ENCODE measurements at regions not wholly inside any gene's neighbourhood (a gene's known extent, or its start where the extent isn't known, plus 50 kb on each side); places are given as distances from the start of the nearest gene placed in this dataset.

DNA sequence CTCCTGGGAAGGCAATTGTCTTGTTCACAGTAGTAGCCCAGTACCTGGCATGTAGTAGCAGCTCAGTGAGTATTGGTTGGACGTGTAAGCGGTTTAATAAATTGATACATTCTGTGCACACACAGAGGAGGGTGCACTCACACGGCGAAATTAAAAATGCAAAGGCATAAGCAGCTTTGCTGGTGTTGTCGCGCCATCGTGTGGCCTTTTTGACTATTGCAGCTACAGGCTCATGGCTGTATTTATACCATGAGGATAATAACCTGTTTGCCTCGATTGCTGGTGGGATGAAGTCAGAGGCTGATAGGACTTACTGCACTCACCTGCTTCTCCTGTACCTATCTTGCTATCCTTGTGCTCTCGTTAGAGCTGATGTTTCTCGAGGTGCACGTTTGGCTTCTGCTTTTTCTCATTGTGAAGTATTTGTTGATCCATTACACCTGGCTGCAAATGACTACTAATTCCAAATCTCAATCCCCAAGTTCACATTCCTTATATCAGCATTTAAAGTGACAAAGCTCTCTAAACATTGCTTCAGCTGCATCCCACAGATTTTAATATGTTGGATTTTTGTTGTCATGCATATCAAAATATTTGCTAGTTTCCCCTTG is 61.5 kb downstream of the TBXT start:
- peak; percentile 84 for DNase-seq

DNA sequence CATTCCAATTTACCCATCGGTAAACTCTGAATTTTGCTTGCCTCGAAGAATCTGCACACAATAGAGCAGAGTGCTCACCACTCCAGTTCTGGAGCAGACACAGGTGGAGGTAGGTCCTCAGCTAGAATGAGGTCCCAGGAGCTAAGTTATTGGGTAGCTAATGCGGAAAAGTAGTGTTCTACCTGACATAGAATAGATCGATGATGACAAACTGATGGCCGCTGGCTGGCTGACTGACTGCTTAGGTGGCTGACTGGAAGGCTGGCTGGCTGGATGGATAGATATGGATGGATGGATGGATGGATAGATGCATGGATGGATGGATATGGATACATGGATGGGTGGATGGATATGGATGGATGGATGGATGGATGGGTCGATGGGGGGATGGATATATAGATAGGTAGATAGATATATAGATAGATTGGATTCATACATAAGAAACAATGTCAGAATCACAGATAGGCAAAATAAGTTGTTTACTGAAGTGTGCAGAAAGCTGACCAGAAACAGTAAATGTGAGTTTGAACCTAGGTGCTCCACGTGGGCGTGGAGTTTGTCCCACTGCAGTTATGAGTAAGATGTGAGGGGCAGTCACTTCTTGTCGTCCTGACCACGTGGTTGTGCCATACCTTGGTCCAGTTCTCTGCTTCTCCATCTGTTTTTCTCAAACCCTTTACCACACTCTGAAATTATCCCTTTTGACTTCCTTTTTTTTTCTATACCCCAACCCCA is 62.1 kb downstream of the TBXT start:
- no peak for DNase-seq

DNA sequence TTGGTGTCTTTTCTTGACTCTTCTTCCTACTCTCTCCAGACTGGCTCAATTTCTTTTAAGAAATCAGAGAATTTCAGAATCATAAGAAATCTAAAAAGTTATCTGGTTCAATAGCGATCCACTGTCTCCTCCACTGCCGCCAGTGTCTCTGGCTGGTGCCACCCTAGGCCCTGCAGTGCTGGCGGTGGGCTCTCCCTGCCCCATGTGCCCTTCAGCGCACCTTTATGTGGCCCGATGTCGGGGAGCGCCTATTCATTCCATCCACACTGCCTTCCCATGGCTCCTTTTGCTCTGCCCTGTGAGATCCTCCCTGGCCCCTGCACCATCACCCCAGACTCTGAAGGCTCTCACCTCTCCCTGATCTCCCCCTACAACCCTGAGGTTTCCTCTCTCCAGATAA is 62.8 kb downstream of the TBXT start:
- no peak for DNase-seq

DNA sequence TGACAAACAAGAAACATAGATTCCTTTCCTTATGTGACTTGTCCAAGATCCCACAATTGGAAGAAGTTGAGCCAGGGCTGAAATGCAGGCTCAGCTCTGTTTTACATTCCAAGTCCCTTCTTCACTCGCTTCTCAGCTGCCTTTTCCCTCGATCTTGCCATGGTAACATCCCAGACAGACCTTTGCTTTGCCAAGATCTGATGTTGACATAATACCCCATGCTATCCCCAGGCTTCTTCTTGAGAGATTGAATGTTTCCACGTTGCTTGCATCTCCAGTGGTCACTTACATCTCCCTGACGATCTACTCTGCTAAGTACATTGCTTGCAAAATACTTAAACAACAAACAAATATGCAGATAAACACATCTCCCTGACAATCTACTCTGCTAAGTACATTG is 63.5 kb downstream of the TBXT start:
- no peak for DNase-seq

DNA sequence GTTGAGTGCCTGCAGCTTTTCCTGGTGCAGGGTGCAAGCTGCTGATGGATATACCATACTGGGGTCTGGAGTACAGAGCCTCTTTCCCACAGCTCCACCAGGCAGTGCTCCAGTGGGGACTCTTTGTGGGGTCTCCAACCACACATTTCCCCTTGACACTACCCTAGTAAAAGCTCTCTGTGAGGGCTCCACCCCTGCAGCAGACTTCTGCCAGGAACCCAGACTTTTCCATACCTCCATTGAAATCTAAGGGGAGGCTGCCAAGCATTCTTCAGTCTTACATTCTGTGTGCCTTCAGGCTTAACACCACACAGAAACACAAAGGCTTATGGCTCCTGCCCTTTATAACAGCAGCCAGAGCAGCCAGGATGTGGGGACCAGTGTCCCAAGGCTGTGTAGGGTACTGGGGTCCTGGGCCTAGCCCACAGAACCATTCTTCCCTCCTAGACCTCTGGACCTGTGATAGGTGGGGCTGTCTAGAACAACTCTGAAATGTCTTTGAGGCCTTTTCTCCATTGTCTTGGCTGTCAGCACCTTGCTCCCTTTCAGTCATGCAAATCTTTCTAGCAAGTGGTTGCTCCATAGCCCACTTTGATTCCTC is 65.7 kb downstream of the TBXT start:
- DNase-seq: peak; percentile 3

DNA sequence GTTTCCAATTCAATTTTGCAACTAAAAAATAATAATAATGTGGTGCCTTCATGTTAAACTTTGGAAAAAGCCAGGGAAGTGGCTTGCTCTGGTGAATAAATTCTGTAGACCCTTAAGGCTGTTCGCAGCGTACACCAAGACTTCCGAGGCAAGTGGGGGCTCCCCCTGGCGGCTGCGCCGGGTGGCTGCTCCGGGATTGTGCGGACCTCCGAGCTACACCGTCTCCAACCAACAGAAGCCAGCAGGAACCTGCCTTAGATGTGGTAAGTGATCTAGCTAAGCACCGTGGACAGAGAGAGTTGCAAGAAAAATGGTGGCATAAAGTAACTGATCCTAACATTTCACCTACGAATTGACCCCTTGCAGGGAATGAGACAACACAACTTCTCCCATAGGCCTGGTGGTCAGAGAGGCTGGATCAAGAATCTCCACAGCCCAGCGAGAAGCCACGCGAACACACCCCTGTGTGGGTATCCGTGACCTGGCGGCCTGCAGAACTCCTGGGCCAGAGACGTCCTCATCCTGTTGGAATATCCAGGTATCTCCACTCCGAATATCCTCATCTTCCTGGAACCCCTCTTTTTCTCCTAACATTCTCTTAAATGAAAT is 69.6 kb downstream of the TBXT start:
- peak; percentile 64 for DNase-seq

DNA sequence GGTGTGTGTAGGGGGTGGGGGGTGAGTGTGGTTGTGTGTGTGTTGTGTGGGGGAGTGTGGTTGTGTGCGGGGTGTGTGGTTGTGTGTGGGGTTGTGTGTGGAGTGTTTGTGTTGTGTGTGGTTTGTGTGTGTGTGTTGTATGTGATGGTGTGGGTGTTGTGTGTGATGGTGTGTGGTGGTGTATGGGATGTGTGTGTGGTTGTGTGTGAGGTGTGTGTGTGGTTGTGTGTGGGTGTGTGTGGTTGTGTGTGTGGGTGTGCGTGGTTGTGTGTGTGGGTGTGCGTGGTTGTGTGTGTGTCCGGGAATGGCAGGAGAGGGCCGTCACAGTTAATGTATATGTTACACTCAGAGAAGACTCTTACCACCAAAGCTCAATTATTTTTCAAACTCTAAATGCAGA is 79.8 kb downstream of the TBXT start:
- DNase-seq: no peak

DNA sequence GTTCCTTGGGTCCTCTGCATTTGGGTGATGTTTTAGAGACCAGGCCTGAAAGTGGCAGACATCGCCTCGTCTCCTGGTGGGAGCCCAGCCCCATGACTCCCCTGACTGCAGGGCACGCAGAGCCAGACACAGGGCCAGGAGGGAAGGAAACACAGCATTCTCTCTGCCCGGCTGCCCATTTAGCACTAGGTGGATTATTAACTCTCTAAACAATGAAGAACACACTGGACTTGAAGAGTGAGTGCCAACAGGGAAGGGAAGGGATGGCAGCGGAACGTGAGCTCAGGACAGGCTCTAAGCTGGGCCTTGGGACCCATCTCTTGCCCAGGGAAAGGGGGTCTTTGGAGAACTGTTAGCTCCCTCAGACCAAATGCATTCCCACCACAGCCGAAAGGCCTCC is 80.4 kb downstream of the TBXT start:
- DNase-seq: no peak

DNA sequence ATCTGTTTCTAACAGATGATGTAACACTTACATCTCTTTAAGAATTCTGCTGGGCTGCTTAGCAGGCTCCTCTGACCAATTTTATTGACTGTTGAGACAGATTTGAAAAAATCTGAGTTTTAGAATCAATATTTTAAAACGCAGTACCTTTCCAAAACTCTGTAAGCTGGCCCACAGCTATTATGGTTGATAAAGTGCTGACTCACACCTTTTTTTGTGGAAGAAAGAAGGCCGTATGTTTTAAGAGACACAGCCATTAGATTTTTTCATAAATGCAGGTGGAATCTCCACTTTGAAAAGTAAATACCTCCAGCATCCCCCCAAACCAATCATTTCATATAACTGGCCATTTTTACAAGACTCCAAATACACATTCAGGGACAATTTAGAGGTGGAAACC is 82.2 kb downstream of the TBXT start:
- no peak for DNase-seq

DNA sequence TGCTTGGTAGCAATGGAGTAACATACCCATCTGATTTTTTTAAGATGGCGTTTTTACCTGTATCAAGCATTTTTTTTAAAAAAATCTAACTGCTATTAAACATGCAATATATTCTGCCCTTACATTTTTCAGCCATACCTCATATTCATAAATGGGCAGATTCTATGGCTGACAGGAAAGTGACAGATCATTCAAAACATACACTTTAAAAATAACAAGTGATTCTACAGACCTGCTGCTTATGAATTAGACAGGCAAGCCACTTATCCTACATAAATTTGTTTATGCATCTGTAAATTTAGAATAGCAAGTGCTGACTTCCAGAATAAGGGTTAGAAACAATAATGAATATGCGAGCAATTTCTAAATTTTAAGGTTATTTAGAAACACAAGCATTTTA is 82.7 kb downstream of the TBXT start:
- DNase-seq: no peak

DNA sequence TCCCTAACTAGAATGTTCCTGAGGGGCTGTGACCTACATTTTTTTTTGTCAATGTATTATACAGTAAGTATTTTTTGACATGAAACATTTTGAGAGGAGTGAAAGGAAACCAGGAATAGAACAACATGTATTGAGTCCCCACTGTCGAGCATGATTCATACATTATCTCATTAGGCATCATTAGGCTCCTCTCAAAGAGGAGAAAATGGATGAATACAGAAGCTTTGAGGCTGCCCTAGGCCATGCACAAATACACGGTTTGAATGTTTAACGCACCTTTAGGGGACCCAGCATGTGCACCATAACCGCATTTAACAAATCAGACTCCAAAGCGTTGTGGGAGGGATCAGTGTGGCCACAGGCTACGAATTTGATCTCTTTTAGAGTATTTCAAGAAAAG is 87.8 kb downstream of the TBXT start:
- no peak for DNase-seq

DNA sequence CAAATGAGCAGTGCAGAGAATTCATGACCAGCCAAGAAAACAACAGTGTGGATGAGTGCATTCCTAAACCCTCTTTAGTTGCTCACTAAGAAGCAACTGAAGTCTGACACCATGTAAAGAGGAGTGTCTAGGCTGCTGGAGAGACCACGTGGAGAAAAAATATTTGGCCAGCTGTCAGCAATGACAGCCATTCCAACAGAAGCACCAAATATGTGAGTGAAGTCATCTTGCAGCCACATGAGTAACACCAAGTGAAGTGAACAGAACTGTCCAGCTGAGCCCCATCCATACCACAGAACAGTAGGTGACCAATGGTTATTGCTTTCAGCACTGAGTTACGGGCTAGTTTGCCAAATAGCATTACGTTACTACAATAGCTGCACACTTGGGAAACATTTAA is 89.4 kb downstream of the TBXT start:
- peak; percentile 45 for DNase-seq

DNA sequence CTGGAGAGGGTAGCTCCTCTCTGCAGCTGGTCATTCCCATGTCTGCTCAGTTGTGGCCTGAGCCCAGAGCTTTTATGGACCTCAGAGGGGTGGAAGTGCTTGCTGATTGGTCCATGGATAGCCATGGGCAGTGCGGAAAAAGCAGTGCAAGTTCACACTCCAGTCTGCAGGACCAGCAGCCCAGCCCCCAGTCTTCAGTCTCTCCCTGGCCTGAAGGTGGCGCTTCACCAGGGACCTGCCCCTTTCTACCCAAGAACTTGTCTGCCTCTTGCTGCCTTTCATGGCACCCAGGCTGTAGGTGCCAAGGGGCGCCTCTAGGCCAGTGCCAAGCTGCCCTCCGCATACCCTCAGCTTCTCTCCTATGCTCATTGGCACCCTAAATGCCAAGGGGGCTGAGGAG is 91.0 kb downstream of the TBXT start:
- DNase-seq: peak; percentile 8

DNA sequence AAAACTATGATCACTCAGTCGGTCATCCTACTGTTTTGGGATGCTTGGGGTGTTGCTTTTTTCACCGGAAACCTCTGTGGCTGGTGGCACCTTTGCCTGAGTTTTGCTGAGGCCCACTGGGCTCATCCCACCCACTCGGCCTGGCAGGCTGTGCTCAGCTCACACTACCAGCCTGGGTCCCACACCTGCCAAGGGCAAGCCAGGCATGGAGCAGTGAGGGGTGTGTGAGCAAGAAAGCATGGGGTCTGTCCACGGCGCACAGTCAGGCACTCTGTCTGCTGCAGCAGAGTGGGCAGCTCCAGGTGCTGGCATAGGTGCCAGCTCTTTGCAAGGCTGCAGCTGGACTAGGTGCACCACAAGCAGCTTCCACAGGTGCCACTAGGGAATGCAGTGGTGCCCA is 91.7 kb downstream of the TBXT start:
- DNase-seq: no peak

DNA sequence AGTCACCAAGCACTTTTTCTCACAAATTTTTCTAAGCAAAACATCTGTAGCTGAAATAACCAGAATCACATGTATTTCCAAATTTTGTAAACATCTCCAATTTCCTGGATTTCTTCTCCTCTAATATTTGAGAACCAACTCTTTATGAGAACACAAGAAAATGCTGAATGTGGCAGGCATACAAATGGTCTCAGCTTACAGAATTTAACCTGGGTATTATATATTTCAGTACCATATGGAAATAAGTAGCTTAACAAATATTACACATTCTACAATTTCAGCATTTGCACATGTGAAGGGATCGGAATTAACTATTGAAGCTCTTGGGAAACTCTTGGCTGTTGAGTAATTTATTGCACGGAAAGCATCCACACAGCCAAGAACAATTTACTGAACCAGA is 92.5 kb downstream of the TBXT start:
- no peak for DNase-seq

DNA sequence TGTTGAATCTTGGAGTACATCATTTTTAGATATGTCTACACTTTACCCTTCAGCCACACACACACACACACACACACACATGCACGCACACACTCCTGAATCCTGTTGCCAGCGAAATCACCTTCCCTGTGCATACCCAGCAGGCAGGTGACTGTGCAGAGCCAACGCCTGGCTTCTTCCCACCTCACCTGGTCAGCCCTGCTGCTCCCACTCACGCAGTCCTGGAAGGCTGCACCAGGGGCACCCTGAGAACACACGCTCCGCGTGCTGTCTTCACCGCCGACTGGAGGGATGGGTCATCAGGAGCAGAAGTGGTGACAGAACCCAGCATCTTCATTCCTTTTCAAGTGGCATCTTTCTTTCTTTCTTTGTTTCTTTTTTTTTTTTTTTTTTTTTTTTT is 94.6 kb downstream of the TBXT start:
- DNase-seq: no peak

DNA sequence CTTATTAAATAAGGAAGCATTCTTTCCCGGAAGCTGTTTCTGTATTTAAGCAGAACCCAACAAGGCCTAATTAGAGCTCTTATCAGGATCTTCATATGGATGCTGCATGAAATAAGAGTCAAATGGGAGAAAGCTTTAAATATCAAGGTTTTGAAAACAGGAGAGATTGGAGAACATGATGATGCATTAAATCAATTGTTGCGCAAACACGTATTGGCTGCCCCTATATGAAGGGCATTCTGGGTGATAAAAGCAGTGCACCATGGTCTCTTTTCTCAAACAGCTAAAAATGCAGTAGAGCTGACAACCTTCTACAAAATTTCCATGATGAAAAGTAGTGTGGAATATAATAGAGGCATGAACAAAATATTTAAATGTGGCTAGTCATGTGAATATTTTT is 98.9 kb downstream of the TBXT start:
- no peak for DNase-seq

DNA sequence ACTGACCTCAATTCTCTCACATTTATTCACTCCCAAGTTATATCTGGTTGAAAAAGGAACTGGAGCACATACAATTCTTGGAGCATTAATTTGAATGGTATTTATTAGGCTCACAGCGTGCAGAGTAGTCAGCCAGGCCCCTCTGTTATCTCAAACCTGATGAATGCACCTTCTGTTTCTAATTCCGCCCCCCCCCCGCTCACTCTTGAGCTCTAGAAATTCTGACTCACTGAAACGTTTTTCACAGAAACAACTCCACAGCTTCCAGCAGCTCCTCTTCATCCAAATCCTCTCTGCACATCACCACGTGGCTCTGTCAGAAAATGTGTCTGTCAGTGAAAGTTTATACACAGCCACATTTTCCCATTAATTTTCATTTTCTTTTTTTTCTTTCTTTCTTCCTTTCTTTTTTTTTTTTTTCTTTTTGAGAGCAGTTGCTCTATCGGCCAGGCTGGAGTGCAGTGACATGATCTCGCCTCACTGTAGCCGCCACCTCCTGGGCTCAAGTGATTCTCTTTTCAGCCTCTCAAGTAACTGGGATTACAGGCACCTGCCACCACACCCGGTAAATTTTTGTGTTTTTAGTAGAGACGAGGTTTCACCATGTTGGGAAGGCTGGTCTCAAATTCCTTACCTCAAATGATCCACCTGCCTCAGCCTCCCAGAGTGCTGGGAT is 109.4 kb downstream of the TBXT start:
- DNase-seq: no peak

DNA sequence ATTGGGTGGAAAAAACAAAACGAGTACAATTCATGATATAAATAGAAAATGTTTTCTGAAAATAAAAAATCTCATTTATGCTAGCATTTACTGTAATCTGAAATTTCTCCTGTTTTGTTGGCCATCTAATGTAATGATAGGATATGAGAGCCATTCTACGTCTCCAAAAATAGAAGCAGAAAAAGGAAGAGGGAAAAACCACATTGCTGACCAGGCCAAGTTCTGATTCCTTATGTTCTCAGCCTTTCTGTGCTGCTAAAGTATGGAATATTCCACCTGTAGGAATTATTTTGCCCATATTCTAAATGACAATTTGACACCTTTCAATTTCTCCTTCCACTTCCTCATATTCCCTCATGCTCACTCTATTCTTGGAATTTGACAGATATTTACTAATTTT is 110.2 kb downstream of the TBXT start:
- DNase-seq: no peak

DNA sequence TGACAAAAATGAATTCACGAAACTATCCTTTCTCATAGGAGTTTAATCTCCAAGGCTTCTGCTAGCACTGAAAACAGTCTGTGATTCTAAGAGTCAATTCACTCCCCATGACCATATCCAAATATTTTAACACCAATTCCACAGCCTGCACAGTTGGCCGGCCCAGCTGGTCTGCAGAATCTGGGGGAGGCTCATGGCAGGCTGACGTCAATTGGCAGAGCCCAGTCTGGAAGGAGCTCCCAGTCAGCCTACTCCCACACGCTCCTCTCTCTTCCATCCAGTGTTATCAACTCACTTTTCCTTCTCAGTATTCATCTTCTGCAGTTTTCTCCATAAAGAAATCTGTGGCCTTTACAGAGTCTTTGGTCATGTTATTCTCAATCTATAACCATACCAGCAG is 111.0 kb downstream of the TBXT start:
- no peak for DNase-seq

DNA sequence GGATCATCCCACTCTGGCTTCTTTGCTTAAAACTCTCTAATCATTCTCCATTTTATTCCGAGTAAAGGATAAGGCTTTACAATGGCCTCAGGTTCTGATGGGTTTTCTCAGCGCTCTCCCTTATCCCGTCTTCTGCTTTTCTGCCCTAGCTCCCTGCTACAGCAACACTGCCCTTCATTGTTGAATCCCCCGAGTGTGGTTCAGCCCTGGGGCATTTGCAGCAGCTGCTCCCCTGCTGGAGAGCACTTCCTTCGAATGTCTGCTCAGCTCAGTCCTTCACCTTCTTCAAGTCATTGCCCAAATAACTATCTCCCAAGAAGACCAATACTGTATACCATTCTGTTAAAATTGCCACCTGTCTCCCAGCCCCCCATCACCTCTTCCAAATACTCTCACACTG is 111.8 kb downstream of the TBXT start:
- no peak for DNase-seq

DNA sequence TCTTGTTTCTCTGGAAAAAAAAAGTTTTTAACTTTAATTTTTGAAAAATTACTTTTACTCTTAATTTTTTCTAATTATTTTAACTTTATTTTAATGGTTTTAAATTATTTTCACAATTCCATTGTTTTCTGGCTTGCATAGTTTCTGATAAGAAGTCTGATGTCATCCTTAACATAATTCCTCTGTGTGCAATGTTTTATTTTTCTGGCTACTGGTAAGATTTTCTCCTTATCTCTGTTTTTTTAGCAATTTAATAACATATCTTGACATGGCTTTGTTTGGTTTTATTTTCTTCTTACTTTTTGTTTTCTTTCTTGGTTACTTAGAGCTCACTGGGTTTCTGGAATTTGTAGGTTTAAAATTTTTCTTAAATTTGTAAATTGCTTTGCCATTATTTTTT is 114.8 kb downstream of the TBXT start:
- peak; percentile 8 for DNase-seq

DNA sequence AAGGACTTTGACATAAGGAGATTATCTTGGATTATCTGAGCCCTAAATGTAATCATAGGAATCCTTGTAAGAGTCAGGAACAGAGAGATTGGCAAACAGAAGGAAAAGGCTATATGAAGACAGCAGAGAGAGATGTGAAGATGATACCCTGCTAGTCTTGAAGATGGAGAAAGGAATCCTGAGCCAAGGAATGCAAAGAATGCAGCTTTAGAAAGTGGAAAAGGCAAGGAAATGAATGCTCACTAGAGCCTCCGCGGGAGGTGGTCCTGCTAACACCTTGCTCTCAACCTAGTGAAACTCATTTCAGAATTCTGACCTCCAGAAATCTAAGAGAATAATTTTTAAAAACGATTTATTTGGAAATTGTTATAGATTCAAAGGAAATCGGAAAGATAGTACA is 117.1 kb downstream of the TBXT start:
- no peak for DNase-seq

DNA sequence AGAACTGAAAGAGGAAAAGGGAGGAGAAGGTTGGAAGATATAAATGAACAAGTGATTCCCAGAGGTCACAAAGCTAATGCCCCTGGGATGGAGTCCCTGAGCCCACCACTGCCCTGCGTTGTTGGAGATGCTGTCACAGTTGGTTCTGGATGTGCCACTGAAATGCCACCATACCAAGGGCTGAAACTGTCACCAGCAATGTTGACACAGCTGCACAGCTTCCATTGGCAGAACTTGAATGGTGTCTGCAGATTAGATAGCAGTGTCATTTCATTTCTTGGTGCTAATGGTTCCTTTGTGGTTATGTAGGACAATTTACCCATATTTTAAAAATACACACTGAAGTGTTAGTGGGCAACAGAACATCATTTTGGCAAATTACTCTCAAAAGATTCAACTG is 120.7 kb downstream of the TBXT start:
- peak; percentile 49 for DNase-seq

All from DMS53 (cell line).